Thyroid gland (tissue), 4 donors: ENCODE measurements at regions not wholly inside any gene's neighbourhood (a gene's known extent, or its start where the extent isn't known, plus 50 kb on each side); places are given as distances from the start of the nearest gene placed in this dataset.

Experiments
- DNase-seq, 2 donors: peaks; one replicate each; pipeline ENCODE4 v3.0.0-alpha.2; 2019
- H3K27ac ChIP-seq, 3 donors: fragments of 200-600 bp; sonication (generic); 1 replicate in 2 of 3; 2 replicates in 1 of 3; pipeline ENCODE4 v1.5.1; 2016 to 2019; ENCODE audit warnings: mild to moderate bottlenecking in 1 of 3, moderate library complexity in 1 of 3
- H3K27me3 ChIP-seq: fragments of 200-600 bp; sonication (generic); one replicate; pipeline ENCODE4 v1.5.1; 2019
- H3K36me3 ChIP-seq, 2 donors: fragments of 200-600 bp; sonication (generic); one replicate each; pipeline ENCODE4 v1.5.1; 2016 to 2019
- H3K4me1 ChIP-seq, 2 donors: fragments of 200-600 bp; sonication (generic); one replicate each; pipeline ENCODE4 v1.5.1; 2017 to 2019
- H3K4me3 ChIP-seq, 3 donors: fragments of 200-600 bp; sonication (generic); replicated peaks in 1 of 3; 1 replicate in 2 of 3; 2 replicates in 1 of 3; pipeline ENCODE4 v1.5.1; 2016; ENCODE audit warnings: mild to moderate bottlenecking in 1 of 3
- H3K9me3 ChIP-seq: fragments of 200-600 bp; sonication (generic); one replicate; pipeline ENCODE4 v1.5.1; 2017
- CTCF ChIP-seq, 6 experiments: fragments of 200-600 bp in 3 of 6; fragments of 450-650 bp in 3 of 6; sonication (generic) in 3 of 6; IDR thresholded peaks; one replicate each; pipeline ENCODE4 v1.5.1; 2016 to 2019; ENCODE audit warnings: antibody characterized with exemption in 6 of 6, mild to moderate bottlenecking in 2 of 6, inconsistent platforms in 1 of 6, moderate library complexity in 1 of 6
- POLR2A ChIP-seq, 2 donors: fragments of 450-650 bp; IDR thresholded peaks; one replicate each; pipeline ENCODE4 v1.6.1; 2017; ENCODE audit warnings: antibody characterized with exemption in 2 of 2, mild to moderate bottlenecking in 2 of 2, moderate library complexity in 1 of 2
- WGBS, 2 donors: methylation state at CpG; one replicate each; pipeline ENCODE4 v1.1.5; 2017; 5-methylcytosine and 5-hydroxymethylcytosine counted together
- intact Hi-C: fragments of 100-400 bp; cut with DNase I; formaldehyde crosslinking; loops from one replicate; pipeline ENCODE4 v1.15.1; 2023

GRCh38 chr10:130656187-130656575, 520.0 kb downstream of the GLRX3 start:
- no peak for DNase-seq
- TF ChIP-seq CTCF (IDR thresholded peaks at IDR 0.05) (no peak), POLR2A (IDR thresholded peaks at IDR 0.05) (no peak)
- no peaks in the 10 kb centered on the region for H3K4me1 ChIP-seq

GRCh38 chr10:130656582-130657133, 520.5 kb downstream of the GLRX3 start:
- no peaks in the 10 kb centered on the region for H3K36me3 ChIP-seq
- WGBS, 2 donors, result 88% methylated on average over 13 of the region's 15 CpGs; no CpG with 5 or more reads in 1 of the 2 donors
- no peak overlapping the region for H3K4me3 ChIP-seq
- H3K4me1 ChIP-seq, result no peaks in the 10 kb centered on the region
- TF ChIP-seq CTCF (IDR thresholded peaks at IDR 0.05) (no peak), POLR2A (IDR thresholded peaks at IDR 0.05) (no peak)
- DNase-seq, result no peak
- intact Hi-C loops, result no loop called here
- no peak overlapping the region for H3K27ac ChIP-seq
- H3K9me3 ChIP-seq, result no peaks in the 10 kb centered on the region
- H3K27me3 ChIP-seq, result no peaks in the 10 kb centered on the region

More at GRCh38 chr10:130656187-130656575, 520.0 kb downstream of the GLRX3 start:
- Histone ChIP-seq H3K4me3 (no peak overlapping the region), H3K27ac (no peak overlapping the region), H3K9me3 (no peaks in the 10 kb centered on the region), H3K27me3 (no peaks in the 10 kb centered on the region), H3K36me3 (no peaks in the 10 kb centered on the region)
- intact Hi-C loops, result no loop called here
- 76 to 79% methylated on average over 8 to 10 of the region's 14 CpGs for WGBS, 2 donors

DNA sequence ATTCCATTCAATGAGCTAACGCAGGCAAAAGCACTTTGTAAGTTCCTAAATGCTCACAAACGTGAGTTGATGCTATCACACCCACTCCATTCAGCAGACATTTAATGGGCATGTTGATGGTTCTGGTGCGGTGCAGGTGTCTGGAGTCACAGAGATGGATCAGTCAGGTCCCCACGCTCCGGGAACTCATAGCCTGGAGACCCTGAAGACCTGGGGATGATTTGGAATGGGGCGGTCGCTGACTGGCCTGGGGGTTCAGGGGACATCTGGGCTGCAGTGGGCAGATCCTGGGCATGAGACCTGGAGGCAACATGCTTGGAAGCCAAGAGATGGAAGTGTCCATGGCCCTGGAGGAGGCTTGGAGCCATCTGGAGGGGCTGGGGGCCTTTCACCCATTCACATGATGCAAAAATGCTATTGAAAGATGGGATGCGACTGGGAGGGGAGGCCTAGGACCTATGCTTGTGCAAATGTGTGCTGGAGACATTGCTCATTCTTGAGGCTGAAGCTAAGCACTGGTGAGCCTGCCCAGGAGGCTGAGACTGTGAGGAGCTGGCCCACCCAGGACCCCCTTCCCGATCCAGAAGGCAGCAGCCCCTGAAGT, 522.6 kb downstream of the GLRX3 start:
- DNase-seq, result no peak
- no peak overlapping the region for H3K4me3 ChIP-seq

DNA sequence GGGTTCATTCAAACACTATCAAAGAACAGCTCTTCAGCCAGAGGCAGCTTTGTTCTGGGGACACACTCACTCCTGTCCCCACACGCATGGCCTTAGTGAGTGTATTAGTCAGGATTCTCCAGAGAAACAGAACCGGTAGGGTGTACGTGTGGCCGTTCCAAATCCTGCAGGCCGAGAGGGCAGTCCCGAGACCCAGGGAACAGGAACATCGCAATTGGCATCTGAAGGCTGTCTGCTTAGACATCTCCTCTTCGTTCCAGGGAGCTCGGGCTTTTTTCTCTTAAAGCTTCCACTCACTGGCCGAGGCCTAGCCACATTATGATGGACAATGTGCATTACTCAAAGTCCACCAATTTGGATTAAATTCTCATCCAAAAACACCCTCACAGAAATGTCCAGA, 523.3 kb downstream of the GLRX3 start:
- TF ChIP-seq POLR2A (IDR thresholded peaks at IDR 0.05) (no peak), CTCF (IDR thresholded peaks at IDR 0.05) (no peak)
- WGBS, 2 donors, result 85 to 89% methylated on average over 10 of the region's 10 CpGs
- no peaks in the 10 kb centered on the region for H3K36me3 ChIP-seq

More for the DNA sequence above, 522.6 kb downstream of the GLRX3 start:
- Histone ChIP-seq H3K27ac (no peak overlapping the region), H3K9me3 (no peaks in the 10 kb centered on the region), H3K36me3 (no peaks in the 10 kb centered on the region), H3K27me3 (no peaks in the 10 kb centered on the region), H3K4me1 (no peaks in the 10 kb centered on the region)
- 69 to 80% methylated on average over 4 to 9 of the region's 9 CpGs for WGBS, 2 donors
- no peak for TF ChIP-seq POLR2A (IDR thresholded peaks at IDR 0.05)
- TF ChIP-seq CTCF (IDR thresholded peaks at IDR 0.05), result no peak
- intact Hi-C loops, result no loop called here

DNA sequence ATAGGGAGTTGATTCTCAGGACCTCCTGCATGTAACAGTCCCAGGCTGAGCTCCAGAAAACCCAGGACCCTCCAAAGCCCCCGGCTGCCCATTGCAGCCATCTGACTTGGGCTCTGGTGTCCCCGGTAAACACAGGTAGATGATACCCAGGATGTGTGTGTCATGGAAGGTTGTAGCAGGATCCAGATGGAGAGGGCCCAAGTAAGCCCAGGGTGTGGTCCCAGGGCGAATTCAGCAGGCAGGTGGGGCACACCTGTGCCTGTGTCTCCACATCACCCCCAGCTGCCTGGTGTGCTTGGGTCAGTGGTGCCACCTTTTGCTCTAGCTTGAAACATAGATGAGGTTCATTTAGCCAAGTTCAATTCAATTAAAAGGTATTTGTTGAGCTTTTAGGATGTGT, 524.1 kb downstream of the GLRX3 start:
- TF ChIP-seq CTCF (IDR thresholded peaks at IDR 0.05), result no peak
- no peak for TF ChIP-seq POLR2A (IDR thresholded peaks at IDR 0.05)
- WGBS, 2 donors, result 81 to 100% methylated on average over 2 to 3 of the region's 3 CpGs
- H3K9me3 ChIP-seq, result no peaks in the 10 kb centered on the region

More for the DNA sequence above, 523.3 kb downstream of the GLRX3 start:
- Histone ChIP-seq H3K9me3 (no peaks in the 10 kb centered on the region), H3K4me3 (no peak overlapping the region), H3K4me1 (no peaks in the 10 kb centered on the region), H3K27me3 (no peaks in the 10 kb centered on the region), H3K27ac (no peak overlapping the region)
- DNase-seq, result no peak
- intact Hi-C loops, result no loop called here

More for the DNA sequence above, 524.1 kb downstream of the GLRX3 start:
- Histone ChIP-seq H3K27me3 (no peaks in the 10 kb centered on the region), H3K27ac (no peak overlapping the region), H3K36me3 (no peaks in the 10 kb centered on the region), H3K4me1 (no peaks in the 10 kb centered on the region), H3K4me3 (no peak overlapping the region)
- DNase-seq, result no peak
- intact Hi-C loops, result no loop called here
